HG03039 (cell line): ENCODE measurements at regions not wholly inside any gene's neighbourhood (a gene's known extent, or its start where the extent isn't known, plus 50 kb on each side); places are given as distances from the start of the nearest gene placed in this dataset.
A peak's percentile ranks its signal among the peaks of the same experiment; 100 is the strongest.
"Not testable (repeated sequence)": the region's sequence is repeated elsewhere in the genome, so short reads cannot be mapped to it uniquely, and the experiment has no call there.

Source experiments
- ATAC-seq: cut with Tn5 transposase; IDR thresholded peaks from one replicate; pipeline ENCODE4 v1.9.1; 2021; ENCODE audit warnings: mild to moderate bottlenecking, moderate library complexity; ENCODE audit not compliant: unreplicated experiment

- no peak for ATAC-seq
Observed at GRCh38 chr7:96826089-96826488, 116.4 kb upstream of the SEM1 start.

DNA sequence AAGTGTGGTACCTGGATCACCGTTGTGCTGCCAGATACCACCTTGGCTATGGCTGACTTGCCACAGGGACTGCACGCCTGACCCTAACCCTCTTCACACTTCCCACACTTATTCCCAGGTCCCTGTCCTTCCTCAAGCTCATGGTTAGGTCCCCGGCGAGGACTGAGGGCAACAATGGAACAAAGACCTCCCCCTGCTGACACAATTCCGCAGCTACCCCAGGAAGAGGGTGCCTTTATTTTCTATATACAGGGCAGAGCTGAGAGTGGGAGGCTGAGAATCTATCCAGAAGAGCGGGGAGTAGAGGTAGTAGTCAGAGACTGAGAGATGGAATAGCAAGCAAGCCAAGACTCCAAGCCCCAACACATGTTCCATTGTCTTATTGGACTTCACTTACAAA lies 118.1 kb upstream of the SEM1 start:
- ATAC-seq = no peak

DNA sequence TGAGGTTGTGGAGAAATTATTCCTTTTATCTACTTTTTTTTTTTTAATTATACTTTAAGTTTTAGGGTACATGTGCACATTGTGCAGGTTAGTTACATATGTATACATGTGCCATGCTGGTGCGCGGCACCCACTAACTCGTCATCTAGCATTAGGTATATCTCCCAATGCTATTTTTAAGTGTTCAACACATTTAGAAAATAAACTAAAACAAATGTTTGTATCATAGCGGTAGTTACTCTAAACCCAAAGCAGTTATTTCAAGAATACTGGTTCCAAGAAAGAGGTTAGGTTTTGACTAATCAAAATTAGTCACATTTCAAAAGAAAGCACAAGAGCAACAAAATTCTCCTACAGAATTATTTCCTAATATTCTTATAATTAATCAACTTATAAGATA lies 119.5 kb upstream of the SEM1 start:
- ATAC-seq = not testable (repeated sequence)

GRCh38 chr7:96831446-96831845 lies 121.8 kb upstream of the SEM1 start:
- ATAC-seq = no peak

DNA sequence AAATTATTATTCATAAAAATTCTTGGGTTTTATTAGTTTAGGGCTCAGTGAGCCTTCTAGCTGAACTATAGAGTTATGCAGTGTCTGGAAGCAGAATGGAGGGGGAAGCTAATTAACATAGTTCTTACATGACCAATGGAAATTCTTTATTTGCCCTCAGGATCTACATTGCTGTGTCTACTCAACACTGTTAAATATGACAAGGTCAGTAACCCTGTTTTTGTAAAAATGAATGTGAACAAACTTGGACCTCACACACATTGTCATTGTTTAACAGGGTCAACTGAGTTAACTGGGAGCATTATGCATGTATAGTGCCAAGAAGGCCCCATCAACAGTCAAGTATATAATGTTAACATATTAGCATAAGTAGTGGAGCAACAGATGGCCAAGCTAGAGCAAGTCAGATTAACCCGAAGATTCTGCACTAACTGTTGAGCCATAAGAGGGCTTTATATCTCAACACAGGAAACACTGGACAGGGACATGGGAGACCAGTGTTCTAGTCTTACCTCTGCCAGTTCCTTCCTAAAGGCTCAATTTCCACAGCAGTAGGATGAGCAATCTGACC lies 122.5 kb upstream of the SEM1 start:
- ATAC-seq = no peak

DNA sequence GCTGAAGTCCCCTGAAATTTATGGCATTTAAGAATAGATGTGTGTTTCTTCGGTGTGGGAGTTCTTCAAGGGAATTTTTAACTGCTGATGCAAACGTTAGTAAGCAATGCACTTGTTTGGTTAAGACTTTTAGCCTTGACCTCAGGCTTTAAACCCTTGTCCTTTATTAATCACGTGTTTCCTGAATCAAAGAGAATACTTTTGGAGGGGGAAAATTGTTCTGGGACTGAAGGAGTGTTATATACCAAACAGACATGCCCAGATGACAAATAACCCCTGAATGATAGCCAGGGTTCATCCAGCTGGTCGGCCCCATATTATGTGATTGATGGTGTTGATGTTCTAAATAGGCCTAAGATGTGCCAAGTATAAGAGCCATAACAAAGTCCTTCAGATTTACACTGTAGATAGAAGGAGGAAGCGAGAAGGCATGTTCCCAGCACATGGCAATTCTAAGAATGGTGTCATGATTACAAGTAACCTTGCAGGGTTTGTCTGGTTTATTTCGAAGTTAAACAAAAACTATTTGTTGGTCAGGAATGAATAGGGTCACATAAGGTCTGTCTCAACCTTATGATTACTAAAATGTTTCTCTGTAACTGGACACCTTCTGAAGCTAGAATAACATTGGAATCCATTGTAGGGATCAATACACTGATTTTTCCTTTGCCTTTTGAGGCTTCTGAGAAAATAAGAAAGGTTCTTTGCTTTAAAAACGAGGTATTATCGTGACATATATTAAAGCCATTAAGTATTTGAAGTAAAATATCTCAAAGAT lies 124.2 kb upstream of the SEM1 start:
- ATAC-seq = no peak

GRCh38 chr7:96836456-96836855 lies 126.8 kb upstream of the SEM1 start:
- no peak for ATAC-seq

- ATAC-seq = peak; percentile 92
Observed at GRCh38 chr7:96837593-96837992, 127.9 kb upstream of the SEM1 start.

- ATAC-seq = no peak
Observed at GRCh38 chr7:96838481-96838880, 128.8 kb upstream of the SEM1 start.

DNA sequence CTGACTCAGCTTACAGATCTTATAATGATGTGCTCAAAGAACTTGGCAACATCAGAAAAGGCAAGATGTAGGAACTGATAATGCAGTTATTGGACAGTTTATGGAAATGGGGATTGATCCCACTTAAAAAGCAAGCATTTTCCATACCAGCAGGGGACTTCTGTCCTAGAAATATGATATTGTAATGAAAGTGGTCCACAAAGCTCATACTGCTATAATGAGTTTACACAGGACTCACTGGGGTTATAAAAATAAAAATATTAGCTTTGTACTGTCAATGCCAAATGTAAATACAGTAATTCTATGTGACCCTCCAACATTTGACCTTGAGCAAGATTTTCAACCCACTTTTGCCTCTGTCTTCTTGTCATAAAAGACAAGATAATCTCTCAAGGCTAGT lies 145.5 kb upstream of the SEM1 start:
- ATAC-seq = no peak

- ATAC-seq = no peak
Observed at GRCh38 chr7:96855691-96856090, 146.0 kb upstream of the SEM1 start.

DNA sequence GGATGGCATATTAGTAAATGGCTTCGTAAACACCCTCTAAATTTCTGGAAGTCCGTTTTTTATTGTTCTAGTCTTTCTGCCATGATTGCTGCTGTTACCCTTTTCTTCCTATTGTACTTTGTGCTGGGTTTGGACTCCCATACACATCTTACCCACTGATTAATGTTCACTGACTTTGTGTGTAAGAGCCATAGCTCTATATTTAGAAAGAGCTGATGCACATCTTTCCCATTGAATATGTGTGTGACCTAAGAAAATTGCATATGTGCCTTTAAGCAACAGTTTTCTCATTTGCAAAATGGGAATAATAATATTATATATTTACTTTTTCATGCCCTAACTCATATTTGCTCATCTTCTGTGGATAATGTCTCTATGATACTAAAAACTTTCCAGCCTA lies 135.8 kb upstream of the DLX6 start:
- no peak for ATAC-seq

DNA sequence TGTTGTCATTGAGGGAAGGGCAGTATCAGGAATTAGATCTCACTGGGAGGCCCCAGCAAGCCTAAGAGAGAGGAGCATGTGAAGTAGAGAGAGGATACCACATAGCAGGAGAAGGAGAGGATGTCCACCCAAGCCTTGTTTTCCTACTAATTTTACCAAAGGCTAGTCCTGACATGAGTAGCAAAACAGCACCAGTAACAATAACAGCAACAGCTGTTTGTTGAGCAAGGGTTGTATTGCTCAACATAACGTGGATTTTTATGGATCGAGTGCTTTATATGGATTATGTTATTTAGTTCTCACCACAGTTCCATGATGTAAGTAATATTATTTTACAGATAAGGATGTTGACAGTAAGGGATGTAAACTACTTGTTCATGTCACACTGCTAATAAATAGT lies 135.2 kb upstream of the DLX6 start:
- no peak for ATAC-seq

DNA sequence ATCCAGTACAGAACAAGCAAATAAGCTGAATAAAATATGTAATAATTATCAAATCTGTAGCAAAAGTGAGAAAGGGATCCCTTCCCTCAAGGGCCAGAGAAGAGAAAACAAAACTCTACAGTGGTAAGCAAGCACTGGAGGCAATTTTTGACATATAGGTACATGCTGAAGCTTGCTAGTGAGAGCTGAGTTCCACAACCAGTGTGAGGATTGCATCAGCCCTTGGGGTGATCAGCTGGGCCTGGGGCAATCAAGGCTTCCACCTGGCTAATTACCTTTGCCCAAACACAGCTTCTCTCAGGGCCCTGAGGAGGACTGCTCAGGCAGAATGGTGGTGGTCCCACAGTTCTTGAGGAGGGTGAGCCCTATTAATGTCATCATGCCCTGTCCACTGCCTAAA lies 134.4 kb upstream of the DLX6 start:
- ATAC-seq = no peak

DNA sequence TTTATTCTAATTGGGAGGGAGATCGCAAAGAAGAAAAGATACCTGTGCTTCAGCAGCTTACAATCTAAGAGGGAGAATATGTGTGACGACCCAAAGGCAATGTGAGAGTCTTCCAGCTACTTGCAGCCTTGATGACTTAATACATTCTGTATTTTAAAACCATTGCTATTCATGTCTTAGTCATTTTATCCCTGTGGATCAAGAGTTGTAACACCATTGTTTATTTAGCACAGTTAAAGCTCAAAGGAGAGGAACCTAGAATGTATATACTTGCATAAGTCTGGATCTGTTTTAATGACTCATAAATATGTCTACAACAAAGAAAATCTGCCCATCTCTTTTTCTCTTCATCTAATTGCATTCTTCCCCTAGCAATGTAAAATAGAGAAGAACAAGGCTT lies 117.9 kb upstream of the DLX6 start:
- no peak for ATAC-seq

DNA sequence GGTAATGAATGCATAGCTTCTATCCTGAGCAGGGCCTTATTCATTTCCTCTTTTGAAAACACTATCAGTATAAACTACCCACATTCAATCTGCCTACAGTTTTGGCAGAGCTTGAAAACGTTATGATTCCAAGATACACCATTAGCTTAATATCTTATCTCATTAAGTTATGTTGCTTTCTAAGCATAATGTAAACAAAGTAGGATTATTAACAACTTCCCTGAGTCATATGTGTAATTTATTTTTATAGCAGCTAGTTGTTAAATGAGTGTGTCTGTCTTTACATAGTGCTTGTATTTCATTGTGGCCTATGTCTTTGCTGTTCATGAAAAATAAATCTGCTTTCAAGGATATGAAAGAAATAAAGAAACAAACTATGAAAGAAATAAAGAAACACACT lies 106.2 kb upstream of the DLX6 start:
- no peak for ATAC-seq

GRCh38 chr7:96901822-96902445 lies 103.4 kb upstream of the DLX6 start:
- no peak for ATAC-seq

DNA sequence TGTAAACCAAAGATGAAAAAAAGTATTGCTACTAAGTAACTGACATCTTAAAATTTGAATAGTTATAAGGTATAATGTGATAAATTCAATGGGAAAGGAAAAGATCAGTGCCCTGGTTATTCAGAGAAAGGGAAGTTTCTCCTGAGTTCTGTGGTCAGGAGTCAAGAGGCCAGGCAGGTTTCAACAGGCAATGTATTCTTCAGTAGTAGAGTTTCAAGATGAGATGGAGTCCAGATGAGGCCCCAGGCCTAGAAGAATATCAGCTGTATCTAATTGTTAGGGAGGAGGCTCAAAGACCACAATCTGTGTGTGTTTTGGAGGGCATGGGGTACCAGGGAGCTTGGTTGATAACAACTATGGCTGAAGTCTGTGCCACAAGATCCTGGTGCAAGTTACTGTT lies 101.4 kb upstream of the DLX6 start:
- ATAC-seq = no peak

- ATAC-seq = no peak
Observed at GRCh38 chr7:96910486-96910885, 94.9 kb upstream of the DLX6 start.

- ATAC-seq = no peak
Observed at GRCh38 chr7:96915029-96915428, 90.3 kb upstream of the DLX6 start.

DNA sequence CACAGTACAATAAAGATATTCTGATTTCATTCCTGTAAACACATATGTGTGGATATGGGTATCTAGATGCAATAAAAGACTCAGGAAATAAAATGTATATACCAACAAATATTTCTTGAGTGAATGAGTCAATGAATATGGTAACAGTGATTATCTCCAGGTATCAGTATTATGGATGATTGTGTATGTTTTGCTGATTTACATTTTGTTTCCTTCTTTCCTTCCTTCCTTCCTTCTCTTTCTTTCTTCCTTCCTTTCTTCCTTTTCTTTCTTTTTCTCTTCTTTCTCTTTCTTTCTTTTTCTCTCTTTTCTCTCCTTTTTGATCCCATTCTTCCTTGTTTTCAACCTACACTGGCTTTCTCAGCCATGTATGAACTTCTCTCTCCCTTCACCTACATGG lies 85.3 kb upstream of the DLX6 start:
- ATAC-seq = no peak

- no peak for ATAC-seq
Observed at GRCh38 chr7:96920713-96921112, 84.6 kb upstream of the DLX6 start.
